ENCODE measurements at regions not wholly inside any gene's neighbourhood (a gene's known extent, or its start where the extent isn't known, plus 50 kb on each side); places are given as distances from the start of the nearest gene placed in this dataset.

DNA sequence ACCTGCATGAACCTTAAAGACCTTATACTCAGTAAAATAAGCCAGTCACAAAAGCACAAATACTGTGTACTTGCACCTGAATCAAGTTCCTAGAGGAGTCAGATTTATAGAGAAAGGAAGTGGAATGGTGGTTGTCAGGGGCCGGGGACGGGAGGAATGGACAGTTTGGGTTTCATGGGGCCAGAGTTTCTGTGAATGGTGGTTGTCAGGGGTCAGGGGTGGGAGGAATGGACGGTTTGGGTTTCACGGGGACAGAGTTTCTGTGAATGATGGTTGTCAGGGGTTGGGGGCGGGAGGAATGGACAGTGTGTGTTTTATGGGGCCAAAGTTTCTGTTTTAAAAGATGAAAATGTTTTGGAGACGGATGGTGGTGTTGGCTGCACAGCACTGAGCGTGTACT lies 260.0 kb upstream of the MKI67 start:
- BruUV-seq (replicated peaks): no TSS peak

More for the DNA sequence above, 260.0 kb upstream of the MKI67 start:
- H3K9me3 ChIP-seq (replicated peaks; ENCODE audit: control insufficient read depth, insufficient read depth, low read depth, low read length): no peaks in the 10 kb centered on the region
- no peaks in the 10 kb centered on the region for H4K20me1 ChIP-seq (replicated peaks; ENCODE audit: control insufficient read depth, insufficient read depth, low read length)
- 0% methylated on average over 6 of the region's 7 CpGs for WGBS (ENCODE audit: insufficient coverage, low coverage, missing lambda C conversion rate)
- intact Hi-C loops (cut with micrococcal nuclease) (no loop called here), in situ Hi-C loops (cut with MboI) (no loop called here)
- ChIA-PET POLR2A (no interaction called here), CTCF (ENCODE audit: low intra/inter-chr PET ratio) (no interaction called here)
- no peak for TF ChIP-seq PCBP1 (IDR thresholded peaks at IDR 0.05; ENCODE audit: low read depth, low read length, poor library complexity, severe bottlenecking)
- TF ChIP-seq ZNF780A (CRISPR knock-in tag; IDR thresholded peaks at IDR 0.05): no peak
- TF ChIP-seq, protein P1, sequence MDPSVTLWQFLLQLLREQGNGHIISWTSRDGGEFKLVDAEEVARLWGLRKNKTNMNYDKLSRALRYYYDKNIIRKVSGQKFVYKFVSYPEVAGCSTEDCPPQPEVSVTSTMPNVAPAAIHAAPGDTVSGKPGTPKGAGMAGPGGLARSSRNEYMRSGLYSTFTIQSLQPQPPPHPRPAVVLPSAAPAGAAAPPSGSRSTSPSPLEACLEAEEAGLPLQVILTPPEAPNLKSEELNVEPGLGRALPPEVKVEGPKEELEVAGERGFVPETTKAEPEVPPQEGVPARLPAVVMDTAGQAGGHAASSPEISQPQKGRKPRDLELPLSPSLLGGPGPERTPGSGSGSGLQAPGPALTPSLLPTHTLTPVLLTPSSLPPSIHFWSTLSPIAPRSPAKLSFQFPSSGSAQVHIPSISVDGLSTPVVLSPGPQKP (CRISPR knock-in tag; IDR thresholded peaks at IDR 0.05): no peak
- no peak for TF ChIP-seq MYC (IDR thresholded peaks at IDR 0.05; ENCODE audit: low read depth, low read length)
- no peak for TF ChIP-seq MYC (CRISPR knock-in tag; IDR thresholded peaks at IDR 0.05; ENCODE audit: borderline replicate concordance, low read depth)
- TF ChIP-seq POLR3A (IDR thresholded peaks at IDR 0.05; ENCODE audit: borderline replicate concordance, extremely low read depth, insufficient read depth, insufficient read length): no peak
- no peak for TF ChIP-seq KDM1A (IDR thresholded peaks at IDR 0.05)
- no peak for TF ChIP-seq ASH1L (IDR thresholded peaks at IDR 0.05; ENCODE audit: borderline replicate concordance, low read depth, partially characterized antibody)
- no peak for TF ChIP-seq TEAD4 (IDR thresholded peaks at IDR 0.05; ENCODE audit: low read length)
- no peak for TF ChIP-seq TEAD4 (CRISPR knock-in tag; IDR thresholded peaks at IDR 0.05; ENCODE audit: borderline replicate concordance)
- no peak for TF ChIP-seq NKRF (IDR thresholded peaks at IDR 0.05; ENCODE audit: borderline replicate concordance)
- no peak for TF ChIP-seq ZNF224 (CRISPR knock-in tag; IDR thresholded peaks at IDR 0.05)
- no peak for TF ChIP-seq SNRNP70 (optimal IDR thresholded peaks at IDR 0.05; ENCODE audit: low read depth, low read length)
- no peak for TF ChIP-seq ZNF561 (CRISPR knock-in tag; conservative IDR thresholded peaks at IDR 0.05)
- TF ChIP-seq, protein P2, sequence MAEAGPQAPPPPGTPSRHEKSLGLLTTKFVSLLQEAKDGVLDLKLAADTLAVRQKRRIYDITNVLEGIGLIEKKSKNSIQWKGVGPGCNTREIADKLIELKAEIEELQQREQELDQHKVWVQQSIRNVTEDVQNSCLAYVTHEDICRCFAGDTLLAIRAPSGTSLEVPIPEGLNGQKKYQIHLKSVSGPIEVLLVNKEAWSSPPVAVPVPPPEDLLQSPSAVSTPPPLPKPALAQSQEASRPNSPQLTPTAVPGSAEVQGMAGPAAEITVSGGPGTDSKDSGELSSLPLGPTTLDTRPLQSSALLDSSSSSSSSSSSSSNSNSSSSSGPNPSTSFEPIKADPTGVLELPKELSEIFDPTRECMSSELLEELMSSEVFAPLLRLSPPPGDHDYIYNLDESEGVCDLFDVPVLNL (CRISPR knock-in tag; IDR thresholded peaks at IDR 0.05; ENCODE audit: low read depth): no peak
- no peak for TF ChIP-seq BACH1 (tag; IDR thresholded peaks at IDR 0.05)
- no peak for TF ChIP-seq ARID2 (IDR thresholded peaks at IDR 0.05)
- no peak for TF ChIP-seq ELF4 (CRISPR knock-in tag; IDR thresholded peaks at IDR 0.05)
- no peak for TF ChIP-seq ZNF239 (CRISPR knock-in tag; IDR thresholded peaks at IDR 0.05)
- FAIRE-seq (no peak), DNase-seq (ENCODE audit: extremely low read depth in 1 of 4, low spot score in 3 of 4) (no peak), ATAC-seq (no peak)
- H3K4me2 ChIP-seq (ENCODE audit: insufficient read depth, low read length): no peak overlapping the region
- H3K27ac ChIP-seq (ENCODE audit: extremely low read depth, low read depth, low read length): no peak overlapping the region
- H3K4me1 ChIP-seq (replicated peaks in 1 of 2; ENCODE audit: control insufficient read depth in 2 of 2, insufficient read depth in 2 of 2, low read length in 2 of 2): no peaks in the 10 kb centered on the region
- peaks cover 6 to 42% of the 10 kb centered on the region in 2 experiments; a peak in 4 of 5 replicates for H3K27me3 ChIP-seq (ENCODE audit: control insufficient read depth in 2 of 2, insufficient read depth in 2 of 2, low read length in 2 of 2)
- H3K79me2 ChIP-seq (ENCODE audit: control insufficient read depth, insufficient read depth, low read length): no peaks in the 10 kb centered on the region
- H3K36me3 ChIP-seq (ENCODE audit: control insufficient read depth, insufficient read depth, low read length): no peaks in the 10 kb centered on the region
- no peak overlapping the region for H2AFZ ChIP-seq (ENCODE audit: low read depth, low read length)
- H3K9me1 ChIP-seq (ENCODE audit: control insufficient read depth, insufficient read depth, low read length): no peaks in the 10 kb centered on the region
- H3K9ac ChIP-seq (ENCODE audit: insufficient read depth in 1 of 2, low read depth in 2 of 2, low read length in 2 of 2): no peak overlapping the region
- no peak overlapping the region for H3K4me3 ChIP-seq

Data from K562 (cell line).